CD4-positive, alpha-beta T cell (primary cell): ENCODE measurements at regions not wholly inside any gene's neighbourhood (a gene's known extent, or its start where the extent isn't known, plus 50 kb on each side); places are given as distances from the start of the nearest gene placed in this dataset.

Experiments used
- ATAC-seq: fragments of 200-7000 bp; cut with Tn5 transposase; one replicate; pipeline ENCODE4 v1.10.0; 2022; ENCODE audit warnings: mild to moderate bottlenecking; ENCODE audit not compliant: poor library complexity
- CTCF ChIA-PET: fragments of 350-600 bp; sonication (Branson Sonifier 250); formaldehyde crosslinking; loops from one replicate; lab custom pipeline; 2021; ENCODE audit warnings: antibody characterized with exemption, inconsistent platforms; lab: Charles Lee
- POLR2A ChIA-PET: fragments of 350-600 bp; sonication (Branson Sonifier 250); formaldehyde crosslinking; loops from one replicate; lab custom pipeline; 2021; ENCODE audit warnings: antibody characterized with exemption, inconsistent platforms; lab: Charles Lee
- DNase-seq, 14 experiments: peaks; one replicate each; pipeline ENCODE4 v3.0.0-alpha.2; 2013 to 2020; ENCODE audit warnings: mixed read lengths in 2 of 14
- H3K27ac ChIP-seq, 2 donors: one replicate each; pipeline versions ENCODE4 v1.5.1 to v1.7.0; 2013; ENCODE audit warnings: low read length in 2 of 2, low read depth in 1 of 2, mild to moderate bottlenecking in 1 of 2
- H3K27me3 ChIP-seq, 2 experiments: 1 replicate in 1 of 2; 2 replicates in 1 of 2; pipeline versions ENCODE4 v1.6.1 to v1.7.0; 2013; ENCODE audit warnings: low read length in 2 of 2, control low read depth in 1 of 2, mild to moderate bottlenecking in 1 of 2, moderate library complexity in 1 of 2; ENCODE audit not compliant: insufficient read depth in 2 of 2, control insufficient read depth in 1 of 2
- H3K36me3 ChIP-seq: one replicate; pipeline ENCODE4 v1.6.1; 2013; ENCODE audit warnings: low read length, control low read depth; ENCODE audit not compliant: insufficient read depth
- H3K4me1 ChIP-seq: one replicate; pipeline ENCODE4 v1.6.1; 2013; ENCODE audit warnings: low read length, control low read depth; ENCODE audit not compliant: insufficient read depth
- H3K4me3 ChIP-seq: one replicate; pipeline ENCODE4 v1.5.1; 2013; ENCODE audit warnings: mild to moderate bottlenecking, low read length, moderate library complexity
- H3K9me3 ChIP-seq, 2 experiments: 1 replicate in 1 of 2; 2 replicates in 1 of 2; pipeline versions ENCODE4 v1.6.1 to v1.7.0; 2013; ENCODE audit warnings: low read length in 2 of 2, mild to moderate bottlenecking in 2 of 2, control low read depth in 1 of 2, moderate library complexity in 1 of 2; ENCODE audit not compliant: control insufficient read depth in 1 of 2, insufficient read depth in 1 of 2
- H3K27ac Mint-ChIP-seq: one replicate; pipeline ENCODE4 v1.8.0; 2020; ENCODE audit warnings: mixed read lengths
- H3K27me3 Mint-ChIP-seq: one replicate; pipeline ENCODE4 v1.8.0; 2021; ENCODE audit warnings: mixed read lengths
- H3K36me3 Mint-ChIP-seq: one replicate; pipeline ENCODE4 v1.8.0; 2021; ENCODE audit warnings: low read depth, mixed read lengths
- H3K4me1 Mint-ChIP-seq: one replicate; pipeline ENCODE4 v1.8.0; 2021; ENCODE audit warnings: low read depth, mixed read lengths
- H3K4me3 Mint-ChIP-seq: one replicate; pipeline ENCODE4 v1.8.0; 2020; ENCODE audit warnings: mild to moderate bottlenecking, mixed read lengths
- H3K9me3 Mint-ChIP-seq: one replicate; pipeline ENCODE4 v1.8.0; 2020; ENCODE audit warnings: mixed read lengths
- intact Hi-C, 2 experiments: fragments of 100-400 bp; cut with DNase I in 1 of 2; cut with micrococcal nuclease in 1 of 2; formaldehyde crosslinking; loops; one replicate each; pipeline versions ENCODE4 v1.15.1 to v1.9.0; 2023 to 2025; cut with DNase I, micrococcal nuclease
- TF ChIP-seq, protein P1 (sequence below): fragments of 200-600 bp; IDR thresholded peaks from one replicate; pipeline ENCODE4 v1.8.0; 2022; ENCODE audit warnings: antibody characterized with exemption, mild to moderate bottlenecking

DNA sequence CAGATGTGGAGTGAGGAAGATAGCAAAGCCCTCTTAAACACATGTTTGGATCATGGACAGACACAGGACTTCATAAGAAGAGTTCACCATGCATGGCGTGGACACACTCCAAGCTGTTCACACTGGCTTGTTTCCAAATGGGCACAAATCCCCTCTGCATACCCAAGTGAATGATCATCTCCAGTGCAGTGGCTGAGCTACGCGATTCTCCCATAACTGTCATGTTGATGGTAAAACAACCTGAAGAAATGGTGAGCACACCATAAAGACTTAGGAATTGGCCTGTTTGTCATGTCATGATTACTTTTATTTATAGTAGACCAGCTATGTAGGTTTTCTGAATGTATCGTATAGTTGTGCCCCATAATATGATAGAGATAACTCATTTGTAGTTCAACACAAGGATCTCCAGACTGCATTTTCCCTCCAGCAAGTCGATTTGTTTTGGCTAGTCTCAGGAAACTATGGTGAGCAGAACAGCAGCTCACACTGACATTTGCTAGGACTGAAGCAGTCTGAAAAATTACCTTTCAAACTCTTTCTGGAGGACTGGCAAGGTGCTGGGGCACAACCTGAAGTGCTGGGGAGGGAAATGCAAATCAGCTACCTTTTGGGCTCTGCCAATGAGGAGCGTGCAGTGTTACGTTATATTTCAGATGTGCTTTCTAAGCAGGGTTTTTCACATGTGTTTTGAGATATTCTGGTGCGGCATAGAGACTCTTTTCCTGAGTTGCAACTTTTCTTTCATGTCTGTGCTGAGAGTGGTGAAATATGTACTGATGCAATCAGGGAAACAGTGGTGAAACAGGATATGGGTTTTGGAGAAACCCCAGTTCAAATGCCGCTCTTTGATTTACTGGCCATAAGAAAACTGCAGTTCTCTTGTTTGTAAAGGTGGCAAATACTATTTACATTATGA is 629.6 kb upstream of the DPP6 start:
- no peaks in the 10 kb centered on the region for H3K4me1 Mint-ChIP-seq

DNA sequence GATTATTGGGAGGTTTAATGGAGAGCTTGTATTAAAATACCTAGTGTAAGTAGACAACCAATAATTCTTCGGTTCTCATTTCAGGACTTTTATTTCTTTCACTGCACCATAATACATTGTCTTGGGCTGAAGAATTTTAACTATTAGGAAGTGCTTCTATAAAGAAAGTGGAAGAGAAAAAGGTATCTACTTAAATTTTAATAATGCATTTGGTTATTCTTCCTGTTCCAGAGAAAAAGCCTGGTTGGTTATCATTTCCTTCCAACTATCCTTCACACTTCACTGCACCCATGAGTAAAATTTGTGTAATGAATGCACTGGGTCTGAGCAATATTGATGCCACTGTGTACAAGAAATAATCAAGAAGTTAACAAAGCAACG is 629.0 kb upstream of the DPP6 start:
- ATAC-seq (no peak), DNase-seq (no peak)
- Histone ChIP-seq H3K9me3 (peaks cover 0 to 3% of the 10 kb centered on the region in 2 experiments), H3K4me3 (no peak overlapping the region), H3K36me3 (no peaks in the 10 kb centered on the region), H3K4me1 (no peaks in the 10 kb centered on the region), H3K27me3 (no peaks in the 10 kb centered on the region), H3K27ac (no peak overlapping the region)
- H3K36me3 Mint-ChIP-seq, result no peaks in the 10 kb centered on the region
- ChIA-PET CTCF (no interaction called here), POLR2A (no interaction called here)
- no peak overlapping the region for H3K27ac Mint-ChIP-seq
- H3K4me3 Mint-ChIP-seq, result no peak overlapping the region
- intact Hi-C loops, result no loop called here
- peaks cover 6% of the 10 kb centered on the region for H3K9me3 Mint-ChIP-seq
- no peaks in the 10 kb centered on the region for H3K27me3 Mint-ChIP-seq
- TF ChIP-seq, protein P1, sequence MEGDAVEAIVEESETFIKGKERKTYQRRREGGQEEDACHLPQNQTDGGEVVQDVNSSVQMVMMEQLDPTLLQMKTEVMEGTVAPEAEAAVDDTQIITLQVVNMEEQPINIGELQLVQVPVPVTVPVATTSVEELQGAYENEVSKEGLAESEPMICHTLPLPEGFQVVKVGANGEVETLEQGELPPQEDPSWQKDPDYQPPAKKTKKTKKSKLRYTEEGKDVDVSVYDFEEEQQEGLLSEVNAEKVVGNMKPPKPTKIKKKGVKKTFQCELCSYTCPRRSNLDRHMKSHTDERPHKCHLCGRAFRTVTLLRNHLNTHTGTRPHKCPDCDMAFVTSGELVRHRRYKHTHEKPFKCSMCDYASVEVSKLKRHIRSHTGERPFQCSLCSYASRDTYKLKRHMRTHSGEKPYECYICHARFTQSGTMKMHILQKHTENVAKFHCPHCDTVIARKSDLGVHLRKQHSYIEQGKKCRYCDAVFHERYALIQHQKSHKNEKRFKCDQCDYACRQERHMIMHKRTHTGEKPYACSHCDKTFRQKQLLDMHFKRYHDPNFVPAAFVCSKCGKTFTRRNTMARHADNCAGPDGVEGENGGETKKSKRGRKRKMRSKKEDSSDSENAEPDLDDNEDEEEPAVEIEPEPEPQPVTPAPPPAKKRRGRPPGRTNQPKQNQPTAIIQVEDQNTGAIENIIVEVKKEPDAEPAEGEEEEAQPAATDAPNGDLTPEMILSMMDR, result no peak
- H3K4me1 Mint-ChIP-seq, result no peaks in the 10 kb centered on the region

More for the DNA sequence above, 629.6 kb upstream of the DPP6 start:
- Histone ChIP-seq H3K27me3 (no peaks in the 10 kb centered on the region), H3K9me3 (peaks cover 0 to 3% of the 10 kb centered on the region in 2 experiments), H3K4me3 (no peak overlapping the region), H3K36me3 (no peaks in the 10 kb centered on the region), H3K27ac (no peak overlapping the region), H3K4me1 (no peaks in the 10 kb centered on the region)
- Mint-ChIP-seq H3K27me3 (no peaks in the 10 kb centered on the region), H3K4me3 (no peak overlapping the region), H3K36me3 (no peaks in the 10 kb centered on the region), H3K27ac (no peak overlapping the region), H3K9me3 (peaks cover 6% of the 10 kb centered on the region)
- DNase-seq, result no peak
- ChIA-PET CTCF (no interaction called here), POLR2A (no interaction called here)
- intact Hi-C loops, result no loop called here
- no peak for ATAC-seq
- TF ChIP-seq, protein P1, result no peak

DNA sequence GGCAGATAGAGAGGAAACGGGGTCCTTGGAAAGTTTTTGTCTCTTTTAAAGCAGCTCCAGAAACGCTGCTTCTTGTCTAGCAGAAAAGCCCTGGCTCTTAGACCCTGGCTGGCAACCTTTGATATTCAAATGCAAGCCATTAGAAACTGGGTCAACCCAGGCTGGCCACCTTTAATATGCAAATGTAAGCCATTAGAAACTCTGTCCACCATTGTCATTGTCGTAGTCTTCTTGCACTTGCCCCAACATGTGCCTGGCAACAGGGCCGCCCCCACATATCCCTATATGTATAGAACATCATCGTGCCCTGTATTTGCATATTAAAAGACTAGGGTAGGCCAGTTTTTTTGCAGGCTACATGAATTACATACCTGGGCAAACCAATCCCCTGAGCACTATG is 621.3 kb upstream of the DPP6 start:
- Mint-ChIP-seq H3K36me3 (no peaks in the 10 kb centered on the region), H3K4me3 (no peak overlapping the region), H3K9me3 (peaks cover 3% of the 10 kb centered on the region), H3K4me1 (no peaks in the 10 kb centered on the region), H3K27me3 (no peaks in the 10 kb centered on the region), H3K27ac (no peak overlapping the region)
- ChIA-PET POLR2A (no interaction called here), CTCF (no interaction called here)
- Histone ChIP-seq H3K36me3 (no peaks in the 10 kb centered on the region), H3K27ac (no peak overlapping the region), H3K9me3 (peaks cover 5% of the 10 kb centered on the region in 2 experiments), H3K4me1 (no peaks in the 10 kb centered on the region), H3K4me3 (no peak overlapping the region), H3K27me3 (no peaks in the 10 kb centered on the region)
- no peak for ATAC-seq
- intact Hi-C loops, result no loop called here
- no peak for DNase-seq
- TF ChIP-seq, protein P1, result no peak
